Motor neuron (in vitro differentiated cells): ENCODE measurements at regions not wholly inside any gene's neighbourhood (a gene's known extent, or its start where the extent isn't known, plus 50 kb on each side); places are given as distances from the start of the nearest gene placed in this dataset.
"Not testable (repeated sequence)": the region's sequence is repeated elsewhere in the genome, so short reads cannot be mapped to it uniquely, and the experiment has no call there.

ENCODE experiments used
- ATAC-seq, 8 experiments: fragments of 200-7000 bp; cut with Tn5 transposase; replicated peaks in 6 of 8; 2 replicates each; pipeline ENCODE4 v1.8.0; 2021; ENCODE audit warnings: mild to moderate bottlenecking in 8 of 8, moderate library complexity in 8 of 8
- H3K27ac ChIP-seq, 2 donors: fragments of 250-450 bp; sonication (Bioruptor Pico); 2 replicates each; pipeline ENCODE4 v1.9.0; 2021; ENCODE audit warnings: antibody characterized with exemption in 2 of 2, mild to moderate bottlenecking in 2 of 2, moderate library complexity in 1 of 2
- H3K4me1 ChIP-seq, 2 donors: fragments of 250-450 bp; sonication (Bioruptor Pico); replicated peaks in 1 of 2; 2 replicates each; pipeline ENCODE4 v1.6.1; 2021; ENCODE audit warnings: antibody characterized with exemption in 2 of 2, mild to moderate bottlenecking in 2 of 2, moderate library complexity in 1 of 2
- H3K4me3 ChIP-seq, 5 donors: fragments of 250-450 bp; sonication (Bioruptor Pico); 2 replicates each; pipeline ENCODE4 v1.9.0; 2021; ENCODE audit warnings: antibody characterized with exemption in 5 of 5, mild to moderate bottlenecking in 5 of 5, moderate library complexity in 4 of 5
- WGBS, 10 experiments: fragments of 450-650 bp; shearing (Covaris generic); methylation state at CpG; one replicate each; pipeline ENCODE4 v1.0.0; 2022; 5-methylcytosine and 5-hydroxymethylcytosine counted together
- in situ Hi-C, 9 experiments: fragments of 400-800 bp; cut with MboI; loops; one replicate each; pipeline ENCODE4 v1.15.0; 2021; ENCODE audit warnings: low sequenced_read_pairs in 9 of 9, low pct_unique_long_range_greater_than_20kb in 2 of 9; ENCODE audit not compliant: unreplicated experiment in 9 of 9

DNA sequence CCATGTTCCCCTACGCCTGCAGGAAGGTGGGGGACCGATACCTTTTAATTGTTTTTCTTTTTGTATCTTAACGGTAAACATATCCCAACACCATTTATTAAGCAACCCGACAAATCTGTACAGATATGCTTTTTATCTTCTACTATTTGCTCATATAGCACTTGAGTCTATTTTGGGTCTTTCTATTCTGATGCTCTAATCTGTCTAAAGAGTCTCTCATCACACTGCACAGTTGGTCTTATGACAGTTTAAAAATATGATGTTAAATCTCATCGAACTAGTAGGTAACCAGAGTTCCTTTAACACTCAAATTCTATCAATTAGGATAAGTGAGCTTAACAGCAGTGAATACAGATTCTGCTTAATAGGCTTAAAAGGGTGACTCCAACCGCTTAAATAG, 111.6 kb downstream of the SOCS6 start:
- H3K4me3 ChIP-seq = no peak overlapping the region
- no peaks in the 10 kb centered on the region for H3K4me1 ChIP-seq
- H3K27ac ChIP-seq = no peak overlapping the region
- WGBS, 10 experiments = 50 to 100% (median 78%) methylated on average over 2 to 6 of the region's 6 CpGs
- in situ Hi-C loops = no loop called here
- no peak for ATAC-seq

DNA sequence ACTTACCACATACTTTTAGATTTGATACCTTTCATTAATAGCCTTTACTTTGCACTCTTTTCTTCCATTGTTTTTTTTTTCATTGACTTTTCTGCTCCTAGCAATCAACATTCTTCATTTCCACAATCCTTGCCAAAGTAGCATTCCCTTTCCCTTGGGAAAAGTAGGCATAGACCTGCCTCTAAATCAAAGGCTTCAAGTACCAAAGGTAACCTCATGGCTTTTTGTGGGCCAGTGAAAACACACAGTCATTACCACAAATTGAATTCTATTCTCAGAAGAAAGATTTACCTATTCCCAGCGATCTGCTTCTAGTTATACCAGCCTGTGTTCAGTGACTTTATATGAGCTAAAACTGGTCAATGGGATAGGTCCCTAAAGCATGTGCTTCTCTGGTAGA, 109.2 kb downstream of the SOCS6 start:
- Histone ChIP-seq H3K4me1 (no peaks in the 10 kb centered on the region), H3K27ac (no peak overlapping the region), H3K4me3 (no peak overlapping the region)
- ATAC-seq = no peak
- in situ Hi-C loops = no loop called here
- WGBS, 10 experiments = 55 to 100% (median 75%) methylated on average over 1 of the region's 1 CpG; no CpG with 5 or more reads in 1 of the 10 experiments

DNA sequence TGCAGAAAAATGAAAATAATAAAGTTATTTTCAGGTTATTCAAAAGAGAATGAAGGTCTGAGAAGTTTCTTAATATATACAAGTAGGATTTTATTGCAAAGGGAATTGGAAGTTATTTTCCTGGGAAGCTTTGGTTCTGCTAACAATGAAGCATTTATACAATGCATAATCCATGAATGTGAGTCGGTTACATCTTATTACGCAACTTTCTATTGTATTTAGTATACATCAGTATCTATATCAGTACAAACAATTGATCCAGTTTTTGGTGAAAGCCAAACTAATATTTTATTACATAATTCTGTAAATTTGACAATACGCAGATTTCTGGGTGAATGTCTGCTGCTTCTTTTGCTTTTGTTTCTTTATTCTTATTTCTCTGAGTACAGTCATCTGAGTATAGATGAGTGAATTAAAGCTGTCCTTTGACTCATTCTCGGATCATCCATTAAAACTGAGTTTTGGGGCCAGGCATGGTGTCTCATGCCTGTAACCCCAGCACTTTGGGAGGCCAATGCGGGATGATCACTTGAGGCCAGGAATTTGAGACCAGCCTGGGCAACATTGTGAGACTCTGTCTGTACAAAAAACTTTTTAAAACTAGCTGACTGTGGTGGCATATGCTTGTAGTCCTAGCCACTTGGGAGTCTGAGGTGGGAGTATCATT, 108.5 kb downstream of the SOCS6 start:
- ATAC-seq = no peak
- in situ Hi-C loops = no loop called here
- no peak overlapping the region for H3K4me3 ChIP-seq
- H3K27ac ChIP-seq = no peak overlapping the region
- WGBS, 10 experiments = 0 to 100% (median 77%) methylated on average over 1 to 5 of the region's 5 CpGs; no CpG with 5 or more reads in 1 of the 10 experiments
- H3K4me1 ChIP-seq = no peaks in the 10 kb centered on the region

- ATAC-seq, H3K4me3 ChIP-seq, H3K27ac ChIP-seq, in situ Hi-C loops, H3K4me1 ChIP-seq: not testable (repeated sequence)
- 29 to 100% (median 79%) methylated on average over 1 to 3 of the region's 4 CpGs; no CpG with 5 or more reads in 4 of the 10 experiments for WGBS, 10 experiments
Measured at GRCh38 chr18:70395771-70396170, 106.9 kb downstream of the SOCS6 start.

DNA sequence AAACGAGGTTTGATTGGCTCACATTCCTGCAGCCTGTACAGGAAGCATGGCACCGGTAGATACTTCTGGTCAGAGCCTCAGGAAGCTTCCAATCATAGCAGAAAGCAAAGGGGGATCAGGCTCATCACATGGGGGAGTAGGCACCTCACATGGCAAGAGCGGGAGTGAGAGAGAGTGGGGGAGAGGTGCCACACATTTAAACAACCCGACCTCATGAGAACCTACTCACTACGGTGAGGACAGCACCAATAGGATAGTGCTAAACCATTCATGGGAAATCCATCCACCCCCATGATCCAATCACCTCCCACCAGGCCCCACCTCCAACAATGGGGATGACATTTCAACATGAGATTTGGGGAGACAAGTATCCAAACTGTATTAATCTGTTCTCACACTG, 105.8 kb downstream of the SOCS6 start:
- in situ Hi-C loops = no loop called here
- 60 to 100% (median 85%) methylated on average over 1 to 5 of the region's 5 CpGs for WGBS, 10 experiments

DNA sequence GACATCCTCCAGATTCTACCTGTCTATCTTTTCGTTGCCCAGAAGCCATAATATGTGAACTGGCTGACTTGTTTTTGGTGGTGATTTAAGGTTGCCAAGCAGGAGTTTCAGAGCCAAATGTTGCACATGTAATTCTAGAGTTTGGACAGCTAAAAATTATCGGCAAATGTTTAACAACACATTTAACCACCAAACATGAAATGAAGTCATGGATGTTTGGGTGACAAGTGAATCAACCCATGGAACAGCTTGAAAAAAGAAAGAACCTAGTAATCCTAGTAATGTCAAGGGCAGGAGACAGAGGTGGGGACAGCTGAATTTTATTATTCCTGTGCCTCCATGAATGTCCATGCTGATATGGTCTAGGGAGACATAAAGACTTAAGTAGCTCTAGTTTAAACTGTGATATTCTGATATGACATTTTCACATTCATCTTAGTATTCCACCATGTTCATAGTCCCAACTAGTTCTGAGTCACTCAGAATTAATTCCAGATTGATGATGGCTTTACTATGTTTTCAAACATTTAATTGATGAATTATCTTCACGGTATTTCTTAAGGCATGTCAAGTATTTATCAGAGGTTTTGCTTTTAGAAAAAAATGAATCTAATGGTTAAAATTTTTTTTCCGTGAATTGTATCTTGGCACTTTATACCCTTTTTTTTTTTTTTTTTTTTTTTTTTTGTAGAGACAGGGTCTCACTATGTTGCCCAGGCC, 101.7 kb downstream of the SOCS6 start:
- no peak for ATAC-seq
- WGBS, 10 experiments = 0 to 100% (median 64%) methylated on average over 2 to 4 of the region's 4 CpGs
- in situ Hi-C loops = no loop called here
- H3K27ac ChIP-seq = no peak overlapping the region
- H3K4me3 ChIP-seq = no peak overlapping the region
- H3K4me1 ChIP-seq = peaks cover 10 to 16% of the 10 kb centered on the region in 2 donors

More for the DNA sequence above, 105.8 kb downstream of the SOCS6 start:
- H3K27ac ChIP-seq = no peak overlapping the region
- no peak overlapping the region for H3K4me3 ChIP-seq
- no peaks in the 10 kb centered on the region for H3K4me1 ChIP-seq
- ATAC-seq = no peak

DNA sequence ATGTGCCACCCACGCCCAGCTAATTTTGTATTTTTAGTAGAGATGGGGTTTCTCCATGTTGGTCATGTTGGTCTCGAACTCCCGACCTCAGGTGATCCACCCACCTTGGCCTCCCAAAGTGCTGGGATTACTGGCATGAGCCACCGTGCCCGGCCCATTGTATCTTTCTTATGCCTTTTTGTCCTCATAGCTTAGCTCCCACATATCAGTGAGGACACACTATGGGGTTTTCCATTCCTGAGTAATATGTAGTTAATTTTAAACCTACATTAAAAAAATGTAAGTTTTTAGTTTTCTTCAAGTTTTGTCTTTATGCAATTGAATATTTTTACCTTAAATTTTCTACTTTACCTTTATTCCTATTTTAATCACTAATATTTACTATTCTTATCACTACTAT, 100.2 kb downstream of the SOCS6 start:
- WGBS, 10 experiments = 83 to 100% (median 94%) methylated on average over 1 to 5 of the region's 5 CpGs; no CpG with 5 or more reads in 1 of the 10 experiments
- H3K27ac ChIP-seq, H3K4me3 ChIP-seq, ATAC-seq, in situ Hi-C loops: not testable (repeated sequence)
- H3K4me1 ChIP-seq = peaks cover 13 to 23% of the 10 kb centered on the region in 2 donors

- Histone ChIP-seq H3K4me1 (peaks cover 14 to 28% of the 10 kb centered on the region in 2 donors), H3K27ac (no peak overlapping the region), H3K4me3 (no peak overlapping the region)
- in situ Hi-C loops = no loop called here
- peak in 5 of 8 experiments; percentile 56 to 87 (median 79) for ATAC-seq
- WGBS, 10 experiments = 0 to 45% (median 18%) methylated on average over 1 of the region's 1 CpG; no CpG with 5 or more reads in 2 of the 10 experiments
Measured at GRCh38 chr18:70387027-70387426, 98.2 kb downstream of the SOCS6 start.

- in situ Hi-C loops = no loop called here
- no peak overlapping the region for H3K4me3 ChIP-seq
- peaks cover 14 to 32% of the 10 kb centered on the region in 2 donors for H3K4me1 ChIP-seq
- H3K27ac ChIP-seq = no peak overlapping the region
- 60 to 95% (median 83%) methylated on average over 1 to 3 of the region's 3 CpGs; no CpG with 5 or more reads in 2 of the 10 experiments for WGBS, 10 experiments
- peak in 4 of 8 experiments; percentile 6 to 53 (median 10) for ATAC-seq
Measured at GRCh38 chr18:70386582-70386981, 97.7 kb downstream of the SOCS6 start.

GRCh38 chr18:70385474-70385873, 96.6 kb downstream of the SOCS6 start:
- H3K4me1 ChIP-seq = peaks cover 20 to 39% of the 10 kb centered on the region in 2 donors
- in situ Hi-C loops = no loop called here
- ATAC-seq = no peak
- no peak overlapping the region for H3K4me3 ChIP-seq
- no peak overlapping the region for H3K27ac ChIP-seq

GRCh38 chr18:70384181-70384790, 95.4 kb downstream of the SOCS6 start:
- in situ Hi-C loops = no loop called here
- no peak overlapping the region for H3K4me3 ChIP-seq
- 0 to 86% (median 42%) methylated on average over 1 to 5 of the region's 6 CpGs for WGBS, 10 experiments
- peak; percentile 33 to 95 (median 68) for ATAC-seq
- no peak overlapping the region for H3K27ac ChIP-seq
- peaks cover 20 to 39% of the 10 kb centered on the region in 2 donors for H3K4me1 ChIP-seq

DNA sequence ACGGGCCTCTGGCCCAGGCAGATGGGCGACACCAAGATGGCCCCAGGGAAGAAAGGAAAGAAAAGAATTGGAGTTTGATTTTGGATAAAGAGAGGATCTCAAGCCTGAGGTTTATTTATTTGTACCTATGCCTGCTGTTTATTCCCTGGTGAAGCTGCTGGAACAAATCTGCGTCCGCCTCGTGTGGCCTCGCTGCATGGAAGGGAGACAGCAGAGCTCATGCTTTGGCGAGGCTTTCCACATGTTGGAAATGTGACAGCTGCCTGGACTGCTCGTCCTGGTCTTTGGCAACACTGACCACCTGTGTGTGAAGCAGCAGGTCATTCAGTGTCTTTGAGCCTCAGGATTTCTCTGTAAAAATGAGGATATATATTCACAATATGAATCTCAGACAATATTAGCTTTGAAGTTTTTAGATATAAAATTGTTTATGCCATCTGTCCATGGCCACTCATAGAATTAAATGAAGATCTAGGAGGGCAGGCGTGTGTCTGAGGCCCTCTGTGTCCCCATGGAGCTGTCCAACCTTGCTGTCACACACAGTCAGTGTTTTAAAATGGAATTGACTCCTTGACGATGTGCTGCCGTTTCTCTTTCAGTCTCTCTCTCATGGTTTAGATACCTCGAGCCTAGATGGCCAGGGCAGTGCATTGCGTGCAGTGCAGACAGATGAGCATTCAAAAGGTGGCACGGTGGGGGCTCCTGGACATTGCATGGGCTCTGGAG, 94.3 kb downstream of the SOCS6 start:
- Histone ChIP-seq H3K4me3 (no peak overlapping the region), H3K27ac (no peak overlapping the region), H3K4me1 (peaks cover 20 to 39% of the 10 kb centered on the region in 2 donors)
- in situ Hi-C loops = no loop called here
- 82 to 100% (median 92%) methylated on average over 3 to 10 of the region's 14 CpGs; no CpG with 5 or more reads in 1 of the 10 experiments for whole genome bisulfite sequencing, 10 experiments
- ATAC-seq = no peak

GRCh38 chr18:70382017-70382416, 93.2 kb downstream of the SOCS6 start:
- in situ Hi-C loops = no loop called here
- 20 to 100% (median 36%) methylated on average over 1 to 6 of the region's 7 CpGs; no CpG with 5 or more reads in 1 of the 10 experiments for WGBS, 10 experiments
- ATAC-seq = peak in 5 of 8 experiments; percentile 6 to 31 (median 17)
- peak overlapping the region in 1 of 2 donors; percentile 5 for H3K27ac ChIP-seq
- H3K4me3 ChIP-seq = peak overlapping the region in 3 of 5 donors; percentile 2 to 14 (median 12)
- H3K4me1 ChIP-seq = peaks cover 23 to 34% of the 10 kb centered on the region in 2 donors
